ENCODE measurements at regions not wholly inside any gene's neighbourhood (a gene's known extent, or its start where the extent isn't known, plus 50 kb on each side); places are given as distances from the start of the nearest gene placed in this dataset.
A peak's percentile ranks its signal among the peaks of the same experiment; 100 is the strongest.

DNA sequence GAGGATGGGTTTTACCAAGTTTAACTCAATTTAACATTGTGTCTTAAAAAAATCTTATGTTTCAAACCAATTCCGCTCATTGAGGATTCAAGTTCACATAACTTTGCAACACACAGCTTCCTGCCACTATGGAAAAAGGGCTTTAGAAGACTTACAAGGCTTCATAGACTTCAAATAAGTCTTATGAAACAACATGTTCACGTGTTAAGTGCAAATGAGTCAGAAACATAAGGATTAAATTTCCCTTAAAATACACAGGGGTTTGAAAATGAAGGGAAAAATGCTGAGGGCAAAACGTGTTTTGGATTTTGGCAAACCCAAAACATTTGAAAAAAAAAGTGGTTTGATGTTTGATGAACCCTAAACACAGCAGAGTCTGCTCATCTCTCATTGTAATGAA is 364.8 kb downstream of the BMP4 start:
- Histone ChIP-seq H3K27ac (peak overlapping the region in 1 of 21 experiments; percentile 46), H3K4me3 (no peak overlapping the region)

DNA sequence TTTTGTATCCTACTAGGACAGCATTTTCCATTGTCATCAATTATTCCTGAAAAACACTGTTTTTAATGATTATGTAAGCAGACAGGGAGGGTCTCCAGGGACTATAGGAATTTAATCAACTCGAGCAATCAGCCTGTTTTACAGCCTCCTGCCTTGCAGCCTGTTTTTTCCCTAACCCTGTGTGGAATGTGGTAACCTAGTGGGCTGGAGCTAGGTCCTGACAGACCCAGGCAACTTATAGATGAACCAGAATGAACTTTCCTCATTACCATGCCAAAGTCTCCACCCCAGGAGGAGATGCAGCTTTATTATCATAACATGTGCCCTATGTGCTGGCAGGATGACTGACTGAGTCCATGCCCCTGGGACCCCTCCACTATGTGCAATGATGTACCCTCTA is 375.1 kb downstream of the BMP4 start:
- no peak overlapping the region for H3K4me3 ChIP-seq
- H3K27ac ChIP-seq, result no peak overlapping the region

DNA sequence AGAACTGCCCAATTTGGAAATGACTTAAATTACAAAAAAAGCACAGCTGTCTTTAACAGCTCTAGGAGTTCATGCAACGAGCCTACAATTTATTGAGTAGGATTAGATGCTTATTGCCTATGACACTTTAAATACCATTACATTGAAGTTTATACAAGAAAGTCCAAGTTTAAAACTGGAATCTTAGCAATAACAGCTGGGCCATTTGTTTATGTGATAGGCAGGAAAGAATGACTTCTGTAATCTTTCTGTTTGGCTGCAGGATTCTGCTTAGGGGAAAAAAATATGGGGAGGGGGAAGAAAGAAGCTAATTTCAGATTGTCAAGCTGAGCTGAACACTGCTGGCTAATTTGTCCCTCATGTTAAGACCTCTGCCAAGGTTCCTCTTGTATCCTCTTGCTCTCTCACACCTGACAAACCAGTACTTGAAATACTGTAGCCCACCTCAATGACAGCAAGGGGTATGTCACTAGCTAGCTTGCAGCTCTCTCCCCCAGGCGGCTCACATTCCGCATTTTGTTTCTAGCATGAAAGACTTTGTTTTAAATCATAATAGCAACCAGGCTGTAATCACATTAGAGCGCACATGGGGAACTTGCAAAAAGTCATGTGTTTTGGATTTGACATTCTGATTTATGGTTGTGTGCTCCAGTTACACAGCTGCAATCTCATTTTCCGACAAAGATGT is 384.8 kb downstream of the BMP4 start:
- Histone ChIP-seq H3K27ac (no peak overlapping the region), H3K4me3 (no peak overlapping the region)

DNA sequence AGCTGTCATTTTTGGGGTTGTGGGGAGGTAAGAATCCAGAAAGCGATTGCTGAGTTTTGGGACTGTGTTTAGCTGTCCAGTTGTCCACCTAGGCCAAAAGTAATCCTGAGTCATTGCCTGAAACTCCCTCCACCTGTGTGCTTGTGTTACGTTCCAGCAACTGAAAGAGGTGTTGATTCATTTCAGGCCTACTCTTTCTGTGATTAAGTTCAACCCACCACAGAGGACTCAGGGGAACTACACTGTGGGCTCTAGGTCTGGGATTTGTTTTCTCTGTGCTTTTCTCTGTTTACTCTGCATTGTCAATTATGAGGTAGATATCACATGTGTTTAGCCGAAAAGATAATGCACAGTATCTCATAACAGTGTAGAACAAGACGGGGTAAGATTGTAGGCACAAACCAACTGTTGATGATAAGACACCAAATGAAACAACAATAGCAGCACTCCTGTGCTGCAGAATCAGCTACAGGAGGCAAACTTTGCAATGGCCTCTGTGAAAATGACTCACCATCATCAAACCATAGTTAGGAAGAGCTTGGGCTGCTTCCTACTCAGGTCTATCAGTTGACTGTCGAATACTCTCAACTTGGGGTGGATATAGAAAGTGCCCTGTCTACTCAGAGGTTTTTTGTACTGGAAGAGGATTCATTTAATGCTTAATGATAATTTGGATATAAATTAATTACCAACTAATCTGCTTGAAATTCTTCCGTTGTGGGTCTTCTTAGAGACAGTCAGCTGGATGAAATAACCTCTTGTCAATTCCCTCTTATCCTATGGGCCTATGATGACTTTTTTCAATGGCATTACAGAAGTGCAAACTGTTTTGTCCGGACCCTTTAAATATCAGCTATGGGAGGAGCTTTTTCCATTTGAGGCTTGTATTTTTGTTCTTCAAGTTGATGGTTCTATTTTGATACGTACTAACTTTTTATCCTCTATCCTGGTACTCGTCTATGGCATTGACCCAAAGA is 385.9 kb downstream of the BMP4 start:
- H3K27ac ChIP-seq, result no peak overlapping the region

DNA sequence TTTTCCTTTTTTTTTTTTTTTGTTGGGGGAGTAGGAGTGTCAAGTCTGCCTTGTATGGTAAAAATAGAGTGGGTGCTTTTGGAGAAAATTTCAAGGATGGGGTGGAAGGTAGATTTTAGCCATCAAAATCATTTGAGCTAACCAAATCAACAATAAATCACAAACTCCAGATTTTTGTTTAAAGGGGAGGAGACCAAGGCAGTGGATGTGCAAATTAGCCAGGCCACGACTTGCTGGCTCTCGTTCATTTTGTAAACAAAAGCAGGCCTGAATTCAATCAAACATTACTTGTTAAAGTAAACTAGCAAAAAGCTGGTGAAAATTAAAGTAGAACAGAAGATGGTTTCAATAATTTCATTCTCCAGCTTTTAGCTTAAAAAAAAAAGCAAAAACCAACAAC is 387.2 kb downstream of the BMP4 start:
- Histone ChIP-seq H3K27ac (no peak overlapping the region), H3K4me3 (no peak overlapping the region)

More for the DNA sequence above, 385.9 kb downstream of the BMP4 start:
- H3K4me3 ChIP-seq, result no peak overlapping the region

DNA sequence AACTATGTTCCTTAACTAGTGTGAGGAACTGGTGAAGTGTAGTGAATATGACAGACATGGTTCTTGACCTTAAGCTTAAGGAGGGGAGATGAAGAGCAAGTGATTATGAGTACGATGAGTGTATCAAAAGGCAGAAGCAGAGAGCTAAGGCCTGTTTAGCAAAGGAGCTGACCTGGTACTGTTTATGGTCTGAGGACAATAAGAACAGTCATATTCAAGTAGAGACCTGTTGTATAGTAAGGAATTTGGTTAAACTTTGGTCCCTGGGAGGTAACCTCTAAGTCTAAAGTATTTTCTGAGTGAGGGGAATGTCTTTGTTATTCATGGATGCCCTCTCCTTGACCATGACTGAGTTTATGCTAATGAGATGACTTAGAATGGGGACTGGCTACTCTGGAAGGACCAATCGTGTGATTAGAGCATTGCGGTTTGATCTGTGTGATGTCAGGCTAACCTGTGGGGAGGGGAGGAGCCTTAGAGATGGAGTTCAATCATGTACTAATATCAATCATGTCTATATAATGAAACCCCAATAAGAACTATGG is 389.3 kb downstream of the BMP4 start:
- Histone ChIP-seq H3K27ac (no peak overlapping the region), H3K4me3 (no peak overlapping the region)

DNA sequence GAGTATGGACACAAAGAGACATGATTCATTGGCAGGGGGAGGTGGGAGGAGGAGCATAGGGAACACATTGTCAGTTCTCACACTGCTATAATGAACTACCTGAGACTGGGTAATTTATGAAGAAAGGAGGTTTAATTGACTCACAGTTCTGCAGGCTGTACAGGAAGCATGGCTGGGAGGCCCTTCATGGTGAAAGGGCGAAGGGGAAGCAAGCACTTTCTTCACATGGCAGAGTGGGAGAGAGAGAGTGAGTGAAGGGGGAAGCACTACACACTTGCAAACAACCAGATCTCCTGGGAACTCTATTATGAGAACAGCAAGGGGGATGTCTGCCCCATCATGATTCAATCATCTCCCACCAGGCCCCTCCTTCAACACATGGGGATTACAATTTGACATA is 391.8 kb downstream of the BMP4 start:
- no peak overlapping the region for H3K4me3 ChIP-seq
- no peak overlapping the region for H3K27ac ChIP-seq

DNA sequence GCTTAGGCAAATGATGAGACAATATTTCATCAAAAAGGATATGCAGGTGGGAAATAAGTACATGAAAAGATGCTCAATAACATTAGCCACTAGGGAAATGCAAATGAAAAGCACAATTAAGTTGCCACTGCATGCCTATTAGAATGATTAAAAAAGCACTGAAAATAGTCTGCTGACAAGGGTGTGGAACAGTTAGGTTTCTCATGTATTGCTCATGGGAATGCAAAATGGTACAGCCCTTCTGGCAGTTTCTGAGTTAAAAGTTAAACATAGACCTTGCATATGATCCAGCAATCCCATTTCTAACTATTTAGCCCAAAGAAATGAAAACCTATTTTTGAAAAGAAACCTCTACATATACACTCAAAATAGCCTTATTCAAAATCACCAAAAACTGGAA is 393.0 kb downstream of the BMP4 start:
- no peak overlapping the region for H3K27ac ChIP-seq
- no peak overlapping the region for H3K4me3 ChIP-seq

DNA sequence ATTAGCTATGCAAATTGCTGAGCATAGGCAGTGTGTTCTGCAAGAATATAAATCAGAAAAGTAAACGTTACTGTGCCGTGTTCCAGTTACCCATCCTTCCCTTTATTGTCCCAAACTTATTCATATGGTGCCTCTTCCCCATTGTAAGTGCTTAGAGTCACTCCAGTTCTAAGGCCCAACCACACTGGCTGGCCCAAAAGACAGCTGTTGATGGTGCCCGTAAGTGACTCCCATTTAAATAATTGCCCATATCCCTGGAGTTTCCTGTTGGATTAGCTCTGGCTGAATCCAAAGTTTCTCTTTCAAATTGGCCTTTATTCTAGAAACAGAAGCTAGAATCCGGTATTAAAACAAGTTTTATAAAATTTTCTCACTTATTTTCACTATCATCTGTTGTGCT is 400.1 kb upstream of the DDHD1 start:
- Histone ChIP-seq H3K4me3 (no peak overlapping the region), H3K27ac (no peak overlapping the region)

DNA sequence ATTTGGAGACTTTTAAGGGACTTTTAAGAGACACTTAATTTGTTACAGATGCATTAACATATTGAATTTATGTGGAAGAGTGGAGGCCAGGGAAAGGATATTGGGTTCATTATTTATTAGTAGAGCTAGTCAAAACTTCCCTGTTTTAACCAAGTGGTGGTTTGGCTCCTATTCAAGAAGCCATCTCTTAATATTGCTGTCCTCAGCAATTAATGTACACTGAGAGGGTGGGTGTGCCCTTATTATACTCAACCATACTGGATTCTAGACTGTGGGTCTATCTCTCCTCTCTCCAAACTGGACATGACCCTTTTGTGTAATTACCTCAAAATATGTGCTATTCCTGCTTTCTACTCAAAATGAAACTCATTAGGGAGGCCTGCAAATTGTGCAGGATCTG is 398.7 kb upstream of the DDHD1 start:
- Histone ChIP-seq H3K4me3 (no peak overlapping the region), H3K27ac (no peak overlapping the region)

DNA sequence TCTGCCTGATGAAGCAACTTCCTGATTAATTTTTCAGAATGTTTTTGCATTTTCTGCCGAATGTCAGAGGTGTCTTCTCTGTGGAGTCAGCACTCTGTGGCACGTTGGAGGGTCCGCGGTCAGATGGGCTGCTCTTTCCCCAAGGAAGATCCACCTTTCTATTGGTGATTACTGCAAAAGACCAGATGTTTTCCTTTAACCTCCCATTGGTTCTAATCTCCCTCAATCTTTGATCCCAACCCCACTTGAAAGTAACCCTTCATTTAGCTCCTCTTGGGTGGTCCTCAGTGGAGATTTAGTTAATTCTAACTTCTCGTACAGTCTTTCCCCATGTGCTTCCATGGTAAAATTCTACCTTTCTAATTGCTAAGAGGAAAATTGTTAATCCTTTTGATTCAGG is 397.7 kb upstream of the DDHD1 start:
- H3K4me3 ChIP-seq, result no peak overlapping the region
- no peak overlapping the region for H3K27ac ChIP-seq

DNA sequence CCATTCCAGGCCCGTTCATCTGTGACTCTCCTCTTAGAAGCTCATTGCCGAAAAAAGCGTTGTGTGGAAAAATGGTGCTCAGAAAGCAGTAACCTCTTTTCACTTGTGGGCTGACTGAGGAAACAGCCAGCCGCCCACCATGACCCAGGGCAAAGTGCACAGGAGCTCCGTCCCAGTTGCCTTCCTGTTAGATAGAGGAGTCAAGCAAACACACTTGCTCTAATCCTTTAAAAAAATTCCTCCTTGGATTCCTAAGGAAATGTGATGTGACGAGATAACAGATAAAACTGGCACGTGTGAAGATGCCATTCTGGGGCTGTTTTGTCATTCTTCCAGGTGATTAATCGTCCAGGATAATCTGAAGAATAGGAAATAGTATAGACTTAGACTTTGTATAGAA is 396.8 kb upstream of the DDHD1 start:
- no peak overlapping the region for H3K27ac ChIP-seq
- no peak overlapping the region for H3K4me3 ChIP-seq

DNA sequence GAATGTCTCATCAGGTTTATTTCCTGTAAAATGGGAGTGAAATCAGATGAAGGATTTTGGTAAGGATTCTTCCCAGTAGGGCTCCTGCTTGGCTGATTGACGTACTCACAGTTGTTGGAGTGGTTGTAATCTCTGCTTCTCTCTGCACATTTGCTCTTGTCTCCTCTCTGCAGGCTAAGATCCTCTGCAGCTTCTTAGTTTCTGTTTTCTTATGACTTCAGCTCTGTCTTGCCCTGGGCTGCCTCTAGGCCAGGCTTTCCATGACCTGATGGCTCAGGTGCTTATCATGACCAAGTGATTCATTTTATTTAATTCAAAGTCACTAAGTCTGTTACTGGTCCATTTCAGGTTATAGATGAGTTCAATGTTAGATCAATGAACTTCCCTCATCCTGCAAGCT is 394.5 kb upstream of the DDHD1 start:
- Histone ChIP-seq H3K27ac (no peak overlapping the region), H3K4me3 (no peak overlapping the region)

DNA sequence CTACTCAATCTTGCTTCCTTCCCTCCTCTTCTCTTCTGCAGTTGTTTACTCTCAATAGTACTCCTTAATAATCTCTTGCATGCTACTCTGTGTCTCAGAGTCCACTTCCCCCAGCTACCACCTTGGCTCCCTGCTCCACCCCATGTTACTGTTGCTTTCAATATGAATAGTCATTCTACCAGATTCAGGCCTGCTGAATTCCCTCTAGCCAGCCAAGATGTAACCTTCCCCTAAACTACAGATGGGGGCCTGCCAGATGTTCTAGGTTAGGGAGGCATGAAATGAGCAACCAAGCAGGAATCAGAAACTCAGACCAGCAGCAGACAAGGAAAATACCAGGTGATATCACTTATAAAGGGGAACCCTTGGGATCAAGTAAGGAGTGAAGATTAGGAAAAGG is 392.1 kb upstream of the DDHD1 start:
- Histone ChIP-seq H3K27ac (no peak overlapping the region), H3K4me3 (no peak overlapping the region)

DNA sequence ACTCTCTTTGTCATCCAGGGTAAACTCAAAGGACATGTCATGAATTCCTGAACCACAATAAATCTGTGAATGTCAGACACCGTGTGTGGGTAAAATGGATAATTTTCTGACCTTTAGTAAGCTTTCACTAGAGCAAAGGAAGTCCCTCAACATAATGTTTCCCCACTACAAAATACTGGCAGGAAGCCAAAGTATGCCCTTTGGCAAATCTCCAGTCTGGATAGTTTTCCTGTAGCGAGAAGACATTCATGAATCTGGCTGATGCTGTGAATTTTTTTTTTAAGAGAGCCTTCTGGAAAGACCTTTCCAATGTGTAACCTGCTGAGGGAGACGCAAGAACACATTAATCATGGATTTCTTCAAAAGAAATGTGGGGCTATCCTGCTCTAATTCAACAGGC is 389.6 kb upstream of the DDHD1 start:
- H3K27ac ChIP-seq, result no peak overlapping the region
- no peak overlapping the region for H3K4me3 ChIP-seq

DNA sequence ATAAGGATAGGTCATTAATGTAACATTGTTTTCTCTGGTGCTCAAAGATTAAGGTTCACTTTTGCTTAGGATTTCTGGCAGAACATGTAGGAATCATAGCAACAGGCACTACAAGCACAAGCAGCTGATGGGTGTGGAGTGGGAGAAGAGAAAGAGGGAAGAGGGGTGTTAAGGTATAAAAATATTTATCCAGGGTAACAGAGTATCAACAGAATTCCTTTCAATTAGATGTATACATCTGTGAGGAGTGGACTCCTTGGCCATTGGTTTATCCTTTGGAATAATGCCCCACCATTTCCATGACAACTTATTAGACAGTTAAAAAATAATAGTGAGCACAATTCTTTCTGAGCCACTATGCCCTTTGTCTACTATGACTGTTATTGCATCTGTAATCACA is 388.3 kb upstream of the DDHD1 start:
- no peak overlapping the region for H3K4me3 ChIP-seq
- no peak overlapping the region for H3K27ac ChIP-seq

DNA sequence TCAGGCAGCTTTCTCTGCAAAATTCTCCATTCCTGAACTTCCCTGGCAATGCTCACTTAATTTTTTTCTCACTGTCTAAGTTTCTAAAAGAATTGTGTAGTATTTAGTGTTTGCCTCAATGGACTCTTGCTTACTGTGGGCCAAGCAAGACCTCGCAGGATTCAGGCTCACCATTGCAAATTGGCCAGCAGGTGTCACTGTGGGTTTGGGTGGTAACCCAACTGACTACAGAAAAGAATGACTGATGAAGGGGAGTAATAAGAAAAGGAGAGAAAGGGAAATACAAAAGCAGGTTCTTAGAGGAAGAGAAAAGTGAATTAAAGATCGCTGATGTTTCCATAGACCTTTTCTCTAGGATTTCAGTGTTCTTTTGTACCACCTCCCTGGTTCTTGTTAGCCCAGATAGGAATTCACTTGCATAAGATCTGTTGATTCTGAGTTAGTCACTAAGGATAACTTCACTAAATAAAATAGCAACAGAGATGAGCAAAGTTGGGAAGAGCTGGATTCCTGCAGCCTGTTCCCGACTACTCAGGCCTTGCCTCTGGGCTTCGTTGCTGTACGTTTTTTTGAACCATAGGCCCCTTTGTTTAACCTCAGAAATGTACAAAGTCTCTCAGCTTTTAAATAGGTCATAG is 386.5 kb upstream of the DDHD1 start:
- Histone ChIP-seq H3K27ac (no peak overlapping the region), H3K4me3 (no peak overlapping the region)

DNA sequence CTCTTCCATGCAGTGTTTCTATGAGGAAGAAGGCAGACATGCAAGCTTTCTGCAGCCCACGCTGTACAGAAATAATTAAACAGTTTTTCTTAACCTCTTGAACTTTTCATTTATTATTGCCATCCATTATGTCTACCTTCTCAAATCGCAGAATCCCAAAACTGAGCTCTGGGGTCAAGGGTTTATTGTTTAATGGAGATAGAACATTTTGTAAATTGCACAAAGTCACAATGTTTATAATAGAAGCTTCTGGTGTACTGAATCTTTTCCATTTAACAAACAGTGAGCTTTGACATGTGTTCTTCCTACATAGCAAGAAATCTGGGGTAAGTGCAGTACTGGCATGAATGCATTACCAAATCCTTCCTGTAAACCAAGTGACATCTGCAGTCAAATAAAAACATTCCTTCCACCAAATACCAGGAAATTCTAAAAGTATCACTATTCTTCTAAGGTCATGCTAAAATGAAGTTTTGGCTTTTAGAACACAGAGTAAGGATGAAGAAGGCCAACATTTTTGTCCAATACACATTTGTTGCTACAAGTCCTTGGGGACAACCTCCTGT is 385.3 kb upstream of the DDHD1 start:
- Histone ChIP-seq H3K4me3 (no peak overlapping the region), H3K27ac (peak overlapping the region in 1 of 21 experiments; percentile 26)

DNA sequence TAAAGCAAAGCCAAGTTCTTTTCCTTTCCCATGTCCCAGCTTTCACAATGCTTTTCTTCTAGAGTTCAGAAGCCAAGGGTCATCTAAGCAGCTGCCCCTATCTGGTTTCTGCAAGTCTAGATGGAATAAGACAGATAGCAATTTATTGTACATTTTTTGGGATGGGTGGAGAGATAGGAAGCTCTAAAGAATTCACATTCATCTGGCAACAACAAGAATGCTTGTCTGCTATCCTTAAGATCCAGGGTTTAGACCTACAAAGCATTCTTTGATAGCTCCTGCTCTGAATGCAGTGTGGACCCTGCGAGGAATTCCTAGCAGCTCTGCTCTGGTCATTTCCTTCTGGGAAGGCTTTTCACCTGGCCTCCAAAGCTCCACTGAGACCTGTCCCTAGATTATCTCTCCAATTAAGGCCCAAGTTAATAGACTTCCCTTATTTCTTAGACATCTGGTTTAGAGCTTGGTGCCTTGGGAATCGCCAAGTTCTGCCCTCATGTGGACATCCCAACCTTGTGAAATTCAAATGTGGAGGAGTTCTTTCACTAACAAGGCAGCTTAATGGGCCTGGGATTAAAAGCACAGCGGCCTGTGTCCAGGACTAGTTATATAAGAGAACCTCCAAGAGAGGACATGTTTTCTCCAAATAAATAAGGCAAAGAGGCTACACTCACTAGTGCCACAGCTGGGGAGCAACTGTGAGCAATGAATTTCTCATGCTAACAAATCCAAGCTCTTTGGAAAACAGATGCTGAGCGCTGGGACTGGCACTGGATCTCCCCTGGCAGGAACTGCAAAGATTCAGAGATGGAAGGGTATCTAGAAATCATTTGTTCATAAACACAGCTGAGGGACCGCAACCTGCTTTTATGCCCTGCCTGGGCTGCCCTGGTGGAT is 384.5 kb upstream of the DDHD1 start:
- peak overlapping the region in 5 of 21 experiments; percentile 10 to 26 (median 25) for H3K27ac ChIP-seq

More for the DNA sequence above, 384.5 kb upstream of the DDHD1 start:
- H3K4me3 ChIP-seq, result no peak overlapping the region

Data from skin epidermis (tissue), 12 donors.